ENCODE measurements at regions not wholly inside any gene's neighbourhood (a gene's known extent, or its start where the extent isn't known, plus 50 kb on each side); places are given as distances from the start of the nearest gene placed in this dataset.

- H3K9me1 ChIP-seq (replicated peaks; ENCODE audit: control insufficient read depth, extremely low read depth, insufficient read depth, low read length) = no peaks in the 10 kb centered on the region
- H2AFZ ChIP-seq (ENCODE audit: low read depth, low read length) = no peak overlapping the region
- peaks cover 6% of the 10 kb centered on the region for H3K9me3 ChIP-seq (replicated peaks; ENCODE audit: control insufficient read depth, insufficient read depth, low read length)
- no peak overlapping the region for H3K9ac ChIP-seq (replicated peaks; ENCODE audit: extremely low read depth, insufficient read depth, low read length)
- no peaks in the 10 kb centered on the region for H4K20me1 ChIP-seq (replicated peaks; ENCODE audit: control insufficient read depth, extremely low read depth, insufficient read depth, low read length)
- H3K4me3 ChIP-seq (replicated peaks in 1 of 3; ENCODE audit: insufficient read depth in 1 of 3, low read depth in 1 of 3, low read length in 3 of 3) = no peak overlapping the region
- no peak overlapping the region for H3K27ac ChIP-seq (ENCODE audit: insufficient read depth, low read depth, low read length)
- intact Hi-C loops (cut with micrococcal nuclease) = no loop called here
- BruUV-seq (replicated peaks) = no TSS peak
- FAIRE-seq = no peak
- CTCF ChIA-PET = no interaction called here
- no peaks in the 10 kb centered on the region for H3K4me1 ChIP-seq (ENCODE audit: control insufficient read depth, extremely low read depth, insufficient read depth, low read length)
- no peaks in the 10 kb centered on the region for H3K36me3 ChIP-seq (ENCODE audit: control insufficient read depth in 2 of 2, extremely low read depth in 1 of 2, insufficient read depth in 2 of 2, low read length in 2 of 2)
- dilution Hi-C loops (cut with MboI; ENCODE audit: extremely low pct_ligation_motif_present, low sequenced_read_pairs) = no loop called here
- H3K4me2 ChIP-seq (ENCODE audit: insufficient read depth, low read length) = no peak overlapping the region
- no peaks in the 10 kb centered on the region for H3K27me3 ChIP-seq (ENCODE audit: control insufficient read depth in 2 of 2, insufficient read depth in 2 of 2, low read length in 2 of 2)
- POLR2A ChIA-PET = no interaction called here
- TF ChIP-seq GATA2 (IDR thresholded peaks at IDR 0.05; ENCODE audit: insufficient read depth, insufficient read length, low read depth, low read length) = no peak
- no peak for TF ChIP-seq POLR2A (IDR thresholded peaks at IDR 0.05; ENCODE audit: low read depth, low read length)
- TF ChIP-seq MAX (IDR thresholded peaks at IDR 0.05; ENCODE audit: insufficient read depth, insufficient read length) = no peak
- no peak for TF ChIP-seq JUN (IDR thresholded peaks at IDR 0.05; ENCODE audit: borderline replicate concordance, insufficient read depth, insufficient read length, low read depth)
- TF ChIP-seq FOS (IDR thresholded peaks at IDR 0.05; ENCODE audit: borderline replicate concordance, insufficient read depth, low read length) = no peak
- no peak for TF ChIP-seq POLR2AphosphoS5 (IDR thresholded peaks at IDR 0.05; ENCODE audit: insufficient read depth, low read depth, low read length)
- no peak for TF ChIP-seq EZH2 (IDR thresholded peaks at IDR 0.05; ENCODE audit: borderline replicate concordance, low read depth, low read length, severe bottlenecking)
- no peak for TF ChIP-seq MYC (IDR thresholded peaks at IDR 0.05; ENCODE audit: low read depth, low read length)
- H3K79me2 ChIP-seq (ENCODE audit: control insufficient read depth, insufficient read depth, low read length) = no peaks in the 10 kb centered on the region
- no peak for DNase-seq (ENCODE audit: low read depth, low spot score)
Observed at GRCh38 chr5:5899716-5900115, 477.2 kb downstream of the ICE1 start.

GRCh38 chr5:5888284-5888683, 465.8 kb downstream of the ICE1 start:
- CTCF ChIA-PET = no interaction called here
- POLR2A ChIA-PET = no interaction called here
- no peak for FAIRE-seq
- H3K9me3 ChIP-seq (replicated peaks; ENCODE audit: control insufficient read depth, insufficient read depth, low read length) = no peaks in the 10 kb centered on the region
- no TSS peak for BruUV-seq (replicated peaks)
- H3K9ac ChIP-seq (replicated peaks; ENCODE audit: extremely low read depth, insufficient read depth, low read length) = no peak overlapping the region
- DNase-seq (ENCODE audit: low read depth, low spot score) = no peak
- no peaks in the 10 kb centered on the region for H3K9me1 ChIP-seq (replicated peaks; ENCODE audit: control insufficient read depth, extremely low read depth, insufficient read depth, low read length)
- dilution Hi-C loops (cut with MboI; ENCODE audit: extremely low pct_ligation_motif_present, low sequenced_read_pairs) = no loop called here
- no peaks in the 10 kb centered on the region for H3K27me3 ChIP-seq (ENCODE audit: control insufficient read depth in 2 of 2, insufficient read depth in 2 of 2, low read length in 2 of 2)
- no peaks in the 10 kb centered on the region for H3K79me2 ChIP-seq (ENCODE audit: control insufficient read depth, insufficient read depth, low read length)
- H3K4me1 ChIP-seq (ENCODE audit: control insufficient read depth, extremely low read depth, insufficient read depth, low read length) = no peaks in the 10 kb centered on the region
- H3K4me3 ChIP-seq (replicated peaks in 1 of 3; ENCODE audit: insufficient read depth in 1 of 3, low read depth in 1 of 3, low read length in 3 of 3) = no peak overlapping the region
- no peak overlapping the region for H2AFZ ChIP-seq (ENCODE audit: low read depth, low read length)
- H4K20me1 ChIP-seq (replicated peaks; ENCODE audit: control insufficient read depth, extremely low read depth, insufficient read depth, low read length) = no peaks in the 10 kb centered on the region
- no peak for TF ChIP-seq EZH2 (IDR thresholded peaks at IDR 0.05; ENCODE audit: borderline replicate concordance, low read depth, low read length, severe bottlenecking)
- TF ChIP-seq GATA2 (IDR thresholded peaks at IDR 0.05; ENCODE audit: insufficient read depth, insufficient read length, low read depth, low read length) = no peak
- TF ChIP-seq MYC (IDR thresholded peaks at IDR 0.05; ENCODE audit: low read depth, low read length) = no peak
- no peak for TF ChIP-seq CTCF (IDR thresholded peaks at IDR 0.05; ENCODE audit: extremely low read depth in 1 of 2, insufficient read depth in 1 of 2, low read depth in 1 of 2, low read length in 2 of 2)
- no peak for TF ChIP-seq JUN (IDR thresholded peaks at IDR 0.05; ENCODE audit: borderline replicate concordance, insufficient read depth, insufficient read length, low read depth)
- no peak for TF ChIP-seq POLR2A (IDR thresholded peaks at IDR 0.05; ENCODE audit: low read depth, low read length)
- no peak for TF ChIP-seq POLR2AphosphoS5 (IDR thresholded peaks at IDR 0.05; ENCODE audit: insufficient read depth, low read depth, low read length)
- TF ChIP-seq MAX (IDR thresholded peaks at IDR 0.05; ENCODE audit: insufficient read depth, insufficient read length) = no peak
- no peak for TF ChIP-seq FOS (IDR thresholded peaks at IDR 0.05; ENCODE audit: borderline replicate concordance, insufficient read depth, low read length)
- no peak overlapping the region for H3K4me2 ChIP-seq (ENCODE audit: insufficient read depth, low read length)
- intact Hi-C loops (cut with micrococcal nuclease) = no loop called here
- no peak overlapping the region for H3K27ac ChIP-seq (ENCODE audit: insufficient read depth, low read depth, low read length)
- H3K36me3 ChIP-seq (ENCODE audit: control insufficient read depth in 2 of 2, extremely low read depth in 1 of 2, insufficient read depth in 2 of 2, low read length in 2 of 2) = no peaks in the 10 kb centered on the region
